Breast epithelium (tissue), 3 donors: ENCODE measurements at regions not wholly inside any gene's neighbourhood (a gene's known extent, or its start where the extent isn't known, plus 50 kb on each side); places are given as distances from the start of the nearest gene placed in this dataset.

Experiments used
- POLR2A ChIP-seq: fragments of 450-650 bp; IDR thresholded peaks from one replicate; pipeline ENCODE4 v1.6.1; 2016; ENCODE audit warnings: antibody characterized with exemption, mild to moderate bottlenecking, moderate library complexity
- TF ChIP-seq, protein P1 (sequence below), 3 donors: fragments of 450-650 bp; IDR thresholded peaks; one replicate each; pipeline ENCODE4 v1.5.1; 2016 to 2017; ENCODE audit warnings: antibody characterized with exemption in 3 of 3, mild to moderate bottlenecking in 3 of 3, moderate library complexity in 3 of 3

GRCh38 chr10:38212460-38212859 lies 118.3 kb downstream of the ZNF37A start:
- TF ChIP-seq, protein P1, sequence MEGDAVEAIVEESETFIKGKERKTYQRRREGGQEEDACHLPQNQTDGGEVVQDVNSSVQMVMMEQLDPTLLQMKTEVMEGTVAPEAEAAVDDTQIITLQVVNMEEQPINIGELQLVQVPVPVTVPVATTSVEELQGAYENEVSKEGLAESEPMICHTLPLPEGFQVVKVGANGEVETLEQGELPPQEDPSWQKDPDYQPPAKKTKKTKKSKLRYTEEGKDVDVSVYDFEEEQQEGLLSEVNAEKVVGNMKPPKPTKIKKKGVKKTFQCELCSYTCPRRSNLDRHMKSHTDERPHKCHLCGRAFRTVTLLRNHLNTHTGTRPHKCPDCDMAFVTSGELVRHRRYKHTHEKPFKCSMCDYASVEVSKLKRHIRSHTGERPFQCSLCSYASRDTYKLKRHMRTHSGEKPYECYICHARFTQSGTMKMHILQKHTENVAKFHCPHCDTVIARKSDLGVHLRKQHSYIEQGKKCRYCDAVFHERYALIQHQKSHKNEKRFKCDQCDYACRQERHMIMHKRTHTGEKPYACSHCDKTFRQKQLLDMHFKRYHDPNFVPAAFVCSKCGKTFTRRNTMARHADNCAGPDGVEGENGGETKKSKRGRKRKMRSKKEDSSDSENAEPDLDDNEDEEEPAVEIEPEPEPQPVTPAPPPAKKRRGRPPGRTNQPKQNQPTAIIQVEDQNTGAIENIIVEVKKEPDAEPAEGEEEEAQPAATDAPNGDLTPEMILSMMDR (IDR thresholded peaks at IDR 0.05) = no peak
- no peak for TF ChIP-seq POLR2A
